Stimulated activated CD8-positive, alpha-beta memory T cell treated with anti-CD3 and anti-CD28 coated beads, Interleukin-7, amount 100 ng/mL, for 24 hours (primary cell): ENCODE measurements at regions not wholly inside any gene's neighbourhood (a gene's known extent, or its start where the extent isn't known, plus 50 kb on each side); places are given as distances from the start of the nearest gene placed in this dataset.

Experiments
- DNase-seq: peaks from one replicate; pipeline ENCODE4 v3.0.0-alpha.2; 2020; ENCODE audit warnings: low read depth

GRCh38 chr2:146964494-146964893, 880.3 kb upstream of the ACVR2A start:
- no peak for DNase-seq

- no peak for DNase-seq
Measured at GRCh38 chr2:146954544-146954943, 890.3 kb upstream of the ACVR2A start.

GRCh38 chr2:146952696-146953095, 892.1 kb upstream of the ACVR2A start:
- no peak for DNase-seq

DNA sequence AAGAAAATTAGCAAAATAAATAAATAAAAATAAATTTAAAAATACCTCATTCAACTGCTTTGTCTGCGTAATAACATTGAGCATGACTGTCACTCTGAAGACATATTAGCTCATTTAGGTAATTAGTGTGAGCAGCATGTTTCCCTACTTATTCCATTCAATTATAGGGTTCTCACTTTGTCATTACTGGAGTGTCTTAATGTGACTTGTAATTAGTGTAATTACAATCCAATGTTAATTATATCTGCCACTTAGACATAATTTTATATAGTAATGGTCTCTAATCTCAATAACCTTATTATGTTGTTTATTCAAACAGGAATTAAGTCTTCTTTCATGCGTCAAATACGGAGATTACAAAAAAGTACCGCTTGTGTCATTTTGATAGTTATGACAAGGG, 893.9 kb upstream of the ACVR2A start:
- DNase-seq, result no peak

DNA sequence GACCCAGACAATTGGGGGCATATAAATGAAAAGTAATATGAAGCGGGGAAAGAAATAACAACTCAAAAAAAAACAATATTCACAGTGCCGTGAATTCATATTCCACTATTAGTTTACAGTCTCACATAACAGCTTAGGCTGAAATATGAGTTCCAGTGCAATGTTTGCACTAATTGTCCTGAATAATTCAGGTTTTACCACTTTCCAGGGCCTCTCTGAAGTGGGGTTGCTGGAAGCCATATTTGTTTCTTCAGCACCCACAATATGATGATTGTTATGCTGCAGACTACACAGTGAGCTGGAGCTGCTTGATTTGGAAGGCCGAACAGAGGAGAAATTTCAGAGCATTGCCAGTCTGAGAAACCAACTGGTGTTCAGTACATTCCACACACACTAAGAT, 894.5 kb upstream of the ACVR2A start:
- no peak for DNase-seq

GRCh38 chr2:146949400-146949799, 895.4 kb upstream of the ACVR2A start:
- DNase-seq, result no peak

DNA sequence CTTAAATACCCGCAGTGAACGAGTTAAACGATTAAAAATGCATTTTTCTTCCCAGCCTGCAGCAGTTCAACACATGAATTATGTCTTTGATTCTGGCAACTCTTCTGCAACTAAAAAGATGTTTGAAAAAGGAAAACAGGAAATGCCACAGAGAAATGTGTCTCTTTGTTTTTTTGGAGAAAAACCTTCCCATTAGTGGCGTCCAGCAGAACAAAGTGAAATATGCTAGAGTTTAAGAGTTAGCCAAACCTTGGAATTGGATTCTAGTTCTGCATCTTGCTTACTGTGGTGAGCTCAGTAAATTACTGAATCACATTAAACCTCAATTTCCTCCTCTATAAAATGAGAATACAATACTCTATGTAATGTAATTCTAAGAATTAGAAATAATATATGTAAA, 900.2 kb upstream of the ACVR2A start:
- no peak for DNase-seq

DNA sequence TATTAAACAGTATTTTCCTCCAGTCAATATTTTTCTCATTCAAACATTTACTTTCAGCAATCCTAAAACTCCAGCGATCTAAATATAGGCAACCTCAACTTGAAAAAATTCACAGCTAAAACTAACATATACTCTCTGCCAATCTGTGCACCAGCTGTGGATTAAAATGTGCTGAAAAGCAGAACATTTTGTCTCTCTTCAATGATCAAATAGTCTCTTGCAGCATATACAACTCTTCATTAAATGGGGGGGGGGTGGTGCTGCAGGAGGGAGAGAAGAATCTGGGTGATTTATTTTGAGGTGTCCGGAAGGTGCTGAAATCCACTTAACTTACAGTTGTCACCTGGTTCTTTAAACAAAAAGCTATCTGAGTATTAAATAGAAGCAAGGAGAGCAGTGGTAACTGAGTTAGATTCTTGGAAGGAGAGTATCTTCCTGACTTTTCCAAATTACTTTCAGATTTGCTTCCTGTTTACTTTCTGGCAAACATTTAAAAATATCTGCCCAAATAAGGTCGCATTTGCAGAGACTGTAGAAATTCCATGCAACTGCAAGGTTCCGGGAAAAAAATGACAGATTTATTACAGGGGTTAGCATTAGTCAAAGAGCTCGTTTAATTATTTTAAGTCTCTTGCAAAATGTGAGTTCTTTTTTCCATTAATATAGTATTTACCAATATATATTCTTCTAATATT, 904.7 kb upstream of the ACVR2A start:
- no peak for DNase-seq

GRCh38 chr2:146934921-146935320, 909.9 kb upstream of the ACVR2A start:
- no peak for DNase-seq

GRCh38 chr2:146931109-146931508, 913.7 kb upstream of the ACVR2A start:
- DNase-seq, result no peak

- DNase-seq, result no peak
Measured at GRCh38 chr2:146927080-146927711, 917.6 kb upstream of the ACVR2A start.

- DNase-seq, result no peak
Measured at GRCh38 chr2:146918280-146918679, 926.5 kb upstream of the ACVR2A start.

DNA sequence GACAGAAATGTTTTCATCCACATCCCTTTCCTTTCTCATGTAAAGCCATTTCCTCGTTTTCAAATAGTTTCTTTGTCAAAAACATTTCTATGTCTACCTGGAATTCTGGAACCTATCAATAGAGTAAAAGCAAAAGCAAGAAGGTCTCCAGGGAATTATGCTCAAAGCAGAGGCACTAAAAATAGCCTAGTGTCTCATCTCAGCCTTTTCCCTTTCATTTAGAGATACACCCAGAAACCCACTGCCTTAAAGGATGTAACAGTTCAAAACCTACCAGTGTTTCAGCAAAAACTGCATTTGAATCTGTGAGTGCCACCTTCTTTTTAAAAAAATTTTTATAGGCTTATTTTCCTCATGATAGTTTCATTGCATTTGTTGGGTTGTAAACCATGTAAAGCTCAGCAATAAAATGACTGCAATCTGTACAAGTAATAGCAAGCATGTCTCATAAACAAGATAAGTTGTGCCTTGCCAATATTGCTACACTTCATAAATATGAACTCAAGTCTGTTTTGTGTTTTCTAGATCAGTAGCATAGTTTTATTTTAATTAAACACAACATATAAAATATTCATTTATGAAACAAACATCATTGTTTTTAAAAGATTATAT, 927.3 kb upstream of the ACVR2A start:
- DNase-seq, result no peak

DNA sequence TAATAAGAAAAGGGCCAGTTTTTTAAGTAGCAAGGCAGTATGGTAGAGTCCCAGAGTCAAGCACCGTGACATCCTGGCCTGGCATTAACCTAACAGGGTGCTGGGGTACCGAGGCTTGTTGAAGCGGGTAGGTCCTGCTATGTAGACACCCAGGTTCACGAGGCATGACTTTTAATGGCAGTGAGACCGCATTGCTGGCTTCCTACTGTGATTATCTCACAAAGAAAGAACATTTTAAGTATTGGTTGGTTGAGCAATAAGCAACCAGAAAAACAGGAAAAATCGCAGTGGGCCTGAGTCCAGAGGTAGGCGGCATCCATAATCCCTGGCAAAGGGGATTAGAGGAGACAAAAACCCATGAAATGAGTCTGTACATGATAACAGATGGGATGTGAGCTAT, 927.9 kb upstream of the ACVR2A start:
- DNase-seq, result no peak

DNA sequence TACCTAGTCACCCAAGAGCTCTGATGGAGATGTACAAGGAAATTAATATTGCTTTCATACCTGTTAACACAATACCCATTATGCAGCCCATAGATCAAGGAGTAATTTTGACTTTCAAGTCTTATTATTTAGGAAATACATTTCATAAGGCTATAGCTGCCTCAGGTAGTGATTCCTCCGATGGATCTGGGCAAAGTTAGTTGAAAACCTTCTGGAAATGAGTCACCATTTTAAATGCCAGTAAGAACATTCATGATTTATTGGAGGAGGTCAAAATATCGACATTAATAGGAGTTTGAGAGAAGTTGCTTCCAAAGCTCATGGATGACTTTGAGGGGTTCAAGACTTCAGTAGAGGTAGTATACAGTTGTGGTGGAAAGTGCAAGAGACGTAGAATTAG, 931.4 kb upstream of the ACVR2A start:
- no peak for DNase-seq

GRCh38 chr2:146912536-146912935, 932.3 kb upstream of the ACVR2A start:
- DNase-seq, result no peak

- DNase-seq, result no peak
Measured at GRCh38 chr2:146908776-146909175, 936.1 kb upstream of the ACVR2A start.

DNA sequence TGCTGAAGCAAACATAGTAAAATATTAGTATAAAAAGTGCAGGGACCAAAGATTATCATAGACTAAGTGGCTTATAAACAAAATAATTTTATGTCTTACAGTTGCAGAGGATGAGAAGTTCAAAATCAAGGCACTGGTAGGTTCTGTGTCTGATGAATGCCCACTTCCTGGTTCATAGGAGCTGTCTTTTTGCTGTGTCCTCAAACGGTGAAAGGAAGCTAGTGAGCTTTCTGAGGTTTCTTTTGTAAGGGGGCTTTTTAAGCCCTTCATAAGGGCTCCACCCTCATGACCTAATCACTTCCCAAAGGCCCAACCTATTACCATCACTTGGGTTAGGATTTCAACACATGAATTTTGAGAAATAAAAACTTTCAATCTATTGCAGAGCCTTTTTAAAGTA, 946.7 kb upstream of the ACVR2A start:
- DNase-seq, result no peak

DNA sequence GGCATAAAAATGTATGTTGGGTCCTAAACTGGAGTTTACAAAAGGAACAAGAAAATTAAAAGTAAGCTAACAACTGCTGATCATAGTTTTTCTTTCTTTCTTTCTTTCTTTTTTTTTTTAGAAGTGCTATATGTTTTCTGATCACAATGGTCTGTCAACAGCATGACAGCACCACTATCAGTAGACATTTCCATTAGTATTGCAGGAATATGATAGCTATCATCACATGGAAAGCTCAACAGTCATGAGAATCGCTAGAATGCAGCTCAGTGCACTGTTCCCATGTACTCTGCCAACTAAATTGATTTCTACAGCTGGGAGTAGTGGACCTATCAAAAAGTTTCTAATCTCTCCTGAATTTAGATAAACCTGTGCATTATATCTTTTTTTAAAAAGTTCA, 950.3 kb upstream of the ACVR2A start:
- DNase-seq, result no peak

DNA sequence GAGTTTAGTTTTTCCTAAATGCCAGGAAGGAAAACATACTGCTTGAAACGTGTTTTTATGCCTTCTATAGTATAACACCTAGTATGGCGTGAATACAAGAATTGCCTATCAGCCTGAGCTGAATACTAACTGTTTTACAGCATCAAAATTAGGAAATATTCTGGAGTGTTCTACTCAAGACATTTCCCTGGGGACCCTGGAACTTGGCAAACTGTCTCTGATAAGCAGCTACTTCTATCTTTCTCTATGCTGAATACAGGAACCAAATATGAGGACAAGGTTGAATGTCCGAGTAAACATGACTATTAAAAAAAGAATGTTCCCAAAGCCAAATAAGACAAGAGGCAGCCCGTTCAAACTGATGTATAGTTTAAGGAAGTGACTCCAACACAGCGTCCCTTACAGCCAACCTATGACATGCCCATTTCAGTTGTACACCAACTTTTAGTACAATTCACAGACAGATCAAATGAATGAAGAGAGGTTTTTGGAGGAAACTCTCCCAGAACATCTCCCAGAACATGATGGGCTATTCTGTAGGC, 951.3 kb upstream of the ACVR2A start:
- no peak for DNase-seq

GRCh38 chr2:146890491-146890890, 954.3 kb upstream of the ACVR2A start:
- no peak for DNase-seq

- no peak for DNase-seq
Measured at GRCh38 chr2:146879882-146880281, 964.9 kb upstream of the ACVR2A start.

GRCh38 chr2:146874260-146874658, 970.6 kb upstream of the ACVR2A start:
- DNase-seq, result no peak
